ENCODE measurements at regions not wholly inside any gene's neighbourhood (a gene's known extent, or its start where the extent isn't known, plus 50 kb on each side); places are given as distances from the start of the nearest gene placed in this dataset.
"Not testable (repeated sequence)": the region's sequence is repeated elsewhere in the genome, so short reads cannot be mapped to it uniquely, and the experiment has no call there.

- not testable (repeated sequence) for DNase-seq
Measured at GRCh38 chr10:38364073-38364472, 269.9 kb downstream of the ZNF37A start.

- peak; percentile 34 to 59 for DNase-seq
Measured at GRCh38 chr10:38365917-38366316, 271.8 kb downstream of the ZNF37A start.

GRCh38 chr10:38383800-38384199, 289.7 kb downstream of the ZNF37A start:
- DNase-seq: not testable (repeated sequence)

GRCh38 chr10:38386869-38387268, 292.7 kb downstream of the ZNF37A start:
- DNase-seq: not testable (repeated sequence)

GRCh38 chr10:38390725-38391124, 296.6 kb downstream of the ZNF37A start:
- DNase-seq: peak in 1 of 2 experiments; percentile 24

GRCh38 chr10:38395465-38395864, 301.3 kb downstream of the ZNF37A start:
- not testable (repeated sequence) for DNase-seq

- DNase-seq: peak in 1 of 2 experiments; percentile 26
Measured at GRCh38 chr10:38396178-38396954, 302.2 kb downstream of the ZNF37A start.

GRCh38 chr10:38401565-38401964, 307.4 kb downstream of the ZNF37A start:
- DNase-seq: not testable (repeated sequence)

- DNase-seq: peak; percentile 68 to 79
Measured at GRCh38 chr10:38402442-38403346, 308.6 kb downstream of the ZNF37A start.

- DNase-seq: not testable (repeated sequence)
Measured at GRCh38 chr10:38403347-38404117, 309.4 kb downstream of the ZNF37A start.

GRCh38 chr10:38423634-38424033, 329.5 kb downstream of the ZNF37A start:
- not testable (repeated sequence) for DNase-seq

GRCh38 chr10:38430242-38430641, 336.1 kb downstream of the ZNF37A start:
- DNase-seq: not testable (repeated sequence)

- not testable (repeated sequence) for DNase-seq
Measured at GRCh38 chr10:38437359-38437758, 343.2 kb downstream of the ZNF37A start.

- DNase-seq: not testable (repeated sequence)
Measured at GRCh38 chr10:38448614-38449355, 354.6 kb downstream of the ZNF37A start.

- DNase-seq: not testable (repeated sequence)
Measured at GRCh38 chr10:38449618-38450017, 355.5 kb downstream of the ZNF37A start.

- not testable (repeated sequence) for DNase-seq
Measured at GRCh38 chr10:38450372-38451057, 356.4 kb downstream of the ZNF37A start.

- not testable (repeated sequence) for DNase-seq
Measured at GRCh38 chr10:38451306-38451967, 357.3 kb downstream of the ZNF37A start.

Data from AML-193 (cell line).